ENCODE measurements at regions not wholly inside any gene's neighbourhood (a gene's known extent, or its start where the extent isn't known, plus 50 kb on each side); places are given as distances from the start of the nearest gene placed in this dataset.
"Not testable (repeated sequence)": the region's sequence is repeated elsewhere in the genome, so short reads cannot be mapped to it uniquely, and the experiment has no call there.

DNA sequence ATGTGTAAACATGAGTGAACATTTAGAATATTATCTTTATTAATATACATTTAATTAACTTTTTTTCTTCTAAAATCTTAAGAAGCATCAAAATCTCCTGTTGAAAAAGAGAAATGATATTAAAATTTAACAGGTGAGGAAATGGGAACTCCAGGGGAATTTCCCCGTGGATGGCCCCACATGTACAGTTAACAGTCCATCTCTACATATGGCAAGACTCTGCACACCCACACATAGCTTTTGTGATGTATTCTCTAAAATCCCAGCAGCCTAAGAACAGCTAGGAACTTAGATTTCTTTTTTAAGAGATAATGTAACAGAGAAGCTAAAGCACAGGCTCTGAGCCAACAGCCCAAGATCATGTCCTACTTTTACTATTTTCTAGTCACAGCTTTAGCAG is 556.3 kb upstream of the RGMB start:
- in situ Hi-C loops (cut with MboI; ENCODE audit: low pct_unique_long_range_greater_than_20kb, low sequenced_read_pairs, unreplicated experiment) = no loop called here
- TF ChIP-seq, protein P1, sequence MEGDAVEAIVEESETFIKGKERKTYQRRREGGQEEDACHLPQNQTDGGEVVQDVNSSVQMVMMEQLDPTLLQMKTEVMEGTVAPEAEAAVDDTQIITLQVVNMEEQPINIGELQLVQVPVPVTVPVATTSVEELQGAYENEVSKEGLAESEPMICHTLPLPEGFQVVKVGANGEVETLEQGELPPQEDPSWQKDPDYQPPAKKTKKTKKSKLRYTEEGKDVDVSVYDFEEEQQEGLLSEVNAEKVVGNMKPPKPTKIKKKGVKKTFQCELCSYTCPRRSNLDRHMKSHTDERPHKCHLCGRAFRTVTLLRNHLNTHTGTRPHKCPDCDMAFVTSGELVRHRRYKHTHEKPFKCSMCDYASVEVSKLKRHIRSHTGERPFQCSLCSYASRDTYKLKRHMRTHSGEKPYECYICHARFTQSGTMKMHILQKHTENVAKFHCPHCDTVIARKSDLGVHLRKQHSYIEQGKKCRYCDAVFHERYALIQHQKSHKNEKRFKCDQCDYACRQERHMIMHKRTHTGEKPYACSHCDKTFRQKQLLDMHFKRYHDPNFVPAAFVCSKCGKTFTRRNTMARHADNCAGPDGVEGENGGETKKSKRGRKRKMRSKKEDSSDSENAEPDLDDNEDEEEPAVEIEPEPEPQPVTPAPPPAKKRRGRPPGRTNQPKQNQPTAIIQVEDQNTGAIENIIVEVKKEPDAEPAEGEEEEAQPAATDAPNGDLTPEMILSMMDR (IDR thresholded peaks at IDR 0.05; ENCODE audit: extremely low read depth, insufficient read depth, missing control alignments) = no peak
- peak; percentile 6 for DNase-seq (ENCODE audit: low spot score)

DNA sequence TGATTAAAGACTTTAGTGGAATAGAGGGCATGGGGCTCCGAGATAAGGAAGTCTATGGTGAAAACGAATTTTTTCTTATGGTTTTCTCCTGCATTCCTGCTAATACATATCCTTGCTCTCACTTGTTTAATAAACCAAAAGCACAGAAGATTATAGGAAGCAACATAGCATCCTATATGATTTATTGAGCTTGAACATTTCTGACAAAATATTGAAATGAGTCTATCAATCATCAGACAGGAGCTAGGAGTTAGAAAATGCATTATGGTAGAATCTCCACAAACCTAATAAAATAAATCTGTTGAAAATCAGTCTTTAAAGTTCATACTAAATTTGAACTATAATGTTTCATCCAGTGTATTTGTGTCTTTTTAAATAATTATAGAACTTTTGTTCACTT is 554.6 kb upstream of the RGMB start:
- DNase-seq (ENCODE audit: low spot score) = no peak
- TF ChIP-seq, protein P1 (IDR thresholded peaks at IDR 0.05; ENCODE audit: extremely low read depth, insufficient read depth, missing control alignments) = no peak
- in situ Hi-C loops (cut with MboI; ENCODE audit: low pct_unique_long_range_greater_than_20kb, low sequenced_read_pairs, unreplicated experiment) = no loop called here

DNA sequence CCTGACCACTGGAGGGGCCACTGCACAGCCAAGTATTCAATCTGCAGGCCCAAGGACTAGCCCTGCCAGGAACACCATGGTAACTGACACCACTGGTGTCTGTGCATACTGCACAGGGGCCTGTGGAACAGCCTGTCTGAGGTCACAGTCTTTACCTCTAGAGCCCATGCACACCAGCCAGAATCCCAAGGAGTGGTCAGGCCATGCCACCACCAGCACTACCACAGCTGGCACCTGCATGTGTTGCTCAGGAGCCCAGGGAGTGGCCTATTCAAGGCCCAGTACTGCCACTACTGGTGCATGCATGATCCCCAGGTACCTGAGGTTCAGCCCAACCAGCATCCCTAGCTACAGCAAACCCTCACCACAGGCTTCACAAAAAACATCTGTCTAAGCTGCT is 546.0 kb upstream of the RGMB start:
- no peak for DNase-seq (ENCODE audit: low spot score)
- TF ChIP-seq, protein P1 (IDR thresholded peaks at IDR 0.05; ENCODE audit: extremely low read depth, insufficient read depth, missing control alignments) = no peak
- in situ Hi-C loops (cut with MboI; ENCODE audit: low pct_unique_long_range_greater_than_20kb, low sequenced_read_pairs, unreplicated experiment) = no loop called here

DNA sequence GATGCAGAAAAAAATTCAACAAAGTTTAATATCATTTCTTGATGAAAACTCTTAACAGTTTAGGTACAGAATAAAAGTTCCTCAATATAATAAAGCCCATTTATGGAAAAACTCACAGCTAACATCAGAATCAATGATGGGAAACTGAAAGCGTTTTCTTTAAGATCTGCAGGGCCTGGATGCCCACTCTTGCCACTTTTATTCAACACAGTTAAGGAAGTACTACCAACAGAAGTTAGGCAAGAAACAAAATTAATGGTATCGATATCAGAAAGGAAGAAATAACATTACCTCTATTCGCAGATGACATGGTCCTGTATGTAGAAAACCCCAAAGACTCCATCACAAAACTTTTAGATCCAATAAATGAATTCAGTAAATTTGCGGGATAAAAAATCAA is 542.4 kb upstream of the RGMB start:
- no peak for DNase-seq (ENCODE audit: low spot score)
- TF ChIP-seq, protein P1 (IDR thresholded peaks at IDR 0.05; ENCODE audit: extremely low read depth, insufficient read depth, missing control alignments) = no peak
- in situ Hi-C loops (cut with MboI; ENCODE audit: low pct_unique_long_range_greater_than_20kb, low sequenced_read_pairs, unreplicated experiment) = no loop called here

DNA sequence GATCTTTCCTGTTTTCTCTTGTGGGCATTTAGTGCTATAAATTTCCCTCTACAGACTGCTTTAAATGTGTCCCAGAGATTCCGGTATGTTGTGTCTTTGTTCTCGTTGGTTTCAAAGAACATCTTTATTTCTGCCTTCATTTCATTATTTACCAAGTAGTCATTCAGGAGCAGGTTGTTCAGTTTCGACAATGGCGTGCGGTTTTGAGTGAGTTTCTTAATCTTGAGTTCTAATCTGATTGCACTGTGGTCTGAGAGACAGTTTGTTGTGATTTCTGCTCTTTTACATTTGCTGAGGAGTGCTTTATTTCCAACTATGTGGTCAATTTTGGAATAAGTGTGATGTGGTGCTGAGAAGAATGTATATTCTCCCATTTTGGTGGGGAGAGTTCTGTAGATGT is 535.7 kb upstream of the RGMB start:
- in situ Hi-C loops (cut with MboI; ENCODE audit: low pct_unique_long_range_greater_than_20kb, low sequenced_read_pairs, unreplicated experiment); DNase-seq (ENCODE audit: low spot score): not testable (repeated sequence)

DNA sequence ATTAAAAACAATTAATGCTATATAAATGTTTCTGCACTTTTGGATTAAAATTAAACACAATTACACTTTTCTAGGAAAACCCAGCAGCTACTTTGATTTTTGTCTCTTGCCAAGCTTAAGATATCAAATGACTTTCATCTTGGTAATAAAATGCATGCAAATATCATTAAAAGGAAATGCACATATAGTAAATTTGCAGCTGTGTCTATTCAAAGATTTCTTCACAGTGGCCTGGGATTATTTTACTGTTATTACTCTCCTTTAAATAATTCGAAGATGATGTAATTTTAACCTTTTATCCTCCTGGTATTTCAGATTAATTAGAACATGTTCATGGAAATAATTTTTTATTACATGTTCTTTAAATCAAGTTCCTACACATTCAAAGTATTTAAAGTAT is 529.5 kb upstream of the RGMB start:
- no peak for DNase-seq (ENCODE audit: low spot score)
- in situ Hi-C loops (cut with MboI; ENCODE audit: low pct_unique_long_range_greater_than_20kb, low sequenced_read_pairs, unreplicated experiment) = no loop called here

DNA sequence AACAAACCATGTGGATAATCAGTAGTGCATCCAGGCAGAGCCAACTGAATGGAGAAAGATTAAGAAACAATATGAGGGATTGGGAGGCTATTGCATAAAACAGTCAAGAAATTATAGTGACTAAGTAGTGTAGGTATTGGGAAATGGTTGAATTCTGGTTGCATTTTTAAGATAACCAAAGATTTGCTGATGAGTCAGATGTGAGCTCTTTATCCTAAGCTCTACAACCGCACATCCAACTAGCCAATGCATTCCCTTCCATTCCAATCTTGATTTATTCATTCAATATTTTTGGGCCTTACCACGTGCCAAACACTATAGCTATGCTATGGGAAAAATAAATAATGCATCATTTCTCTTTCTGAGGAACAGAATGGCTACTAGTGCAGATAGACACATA is 524.5 kb upstream of the RGMB start:
- TF ChIP-seq, protein P1 (IDR thresholded peaks at IDR 0.05; ENCODE audit: extremely low read depth, insufficient read depth, missing control alignments) = no peak
- DNase-seq (ENCODE audit: low spot score) = no peak
- in situ Hi-C loops (cut with MboI; ENCODE audit: low pct_unique_long_range_greater_than_20kb, low sequenced_read_pairs, unreplicated experiment) = no loop called here

More for the DNA sequence above, 529.5 kb upstream of the RGMB start:
- TF ChIP-seq, protein P1 (IDR thresholded peaks at IDR 0.05; ENCODE audit: extremely low read depth, insufficient read depth, missing control alignments) = no peak

All from GM13977 (cell line).